HG03139 (cell line): ENCODE measurements at regions not wholly inside any gene's neighbourhood (a gene's known extent, or its start where the extent isn't known, plus 50 kb on each side); places are given as distances from the start of the nearest gene placed in this dataset.
"Not testable (repeated sequence)": the region's sequence is repeated elsewhere in the genome, so short reads cannot be mapped to it uniquely, and the experiment has no call there.

ENCODE experiments used
- ATAC-seq: cut with Tn5 transposase; IDR thresholded peaks from one replicate; pipeline ENCODE4 v1.9.1; 2021; ENCODE audit not compliant: unreplicated experiment

DNA sequence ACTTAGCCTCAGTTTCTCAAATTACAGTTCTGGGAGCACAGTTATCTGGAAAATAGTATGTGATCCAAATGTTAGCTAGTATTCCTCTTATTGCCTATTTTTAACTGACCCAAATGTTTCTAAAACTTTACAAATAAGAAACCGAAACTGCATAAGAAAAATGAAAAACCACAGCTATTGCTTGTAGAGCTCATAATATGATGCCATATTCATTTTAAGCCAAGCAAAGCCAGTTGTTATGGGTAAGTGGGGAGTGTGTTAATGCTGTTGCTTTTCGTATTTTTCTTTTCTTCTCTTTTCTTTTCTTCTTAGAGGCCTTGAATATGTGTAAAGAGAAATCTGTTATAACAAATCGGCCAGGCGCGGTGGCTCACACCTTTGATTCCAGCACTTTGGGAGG lies 447.4 kb upstream of the TUSC1 start:
- ATAC-seq = no peak

DNA sequence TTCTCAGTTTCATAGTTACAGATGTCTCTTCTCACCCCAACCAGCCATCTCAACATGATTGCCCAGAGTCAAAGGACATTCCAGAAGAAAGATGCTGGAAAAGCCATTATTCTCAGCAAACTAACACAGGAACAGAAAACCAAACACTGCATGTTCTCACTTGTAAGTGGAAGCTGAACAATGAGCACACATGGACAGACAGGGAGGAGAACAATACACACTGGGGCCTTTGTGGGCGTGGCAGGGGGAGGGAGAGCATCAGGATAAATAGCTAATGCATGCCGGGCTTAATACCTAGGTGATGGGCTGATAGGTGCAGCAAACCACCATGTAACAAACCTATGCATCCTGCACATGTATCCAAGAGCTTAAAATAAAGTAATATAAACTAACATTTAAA lies 437.8 kb upstream of the TUSC1 start:
- not testable (repeated sequence) for ATAC-seq

DNA sequence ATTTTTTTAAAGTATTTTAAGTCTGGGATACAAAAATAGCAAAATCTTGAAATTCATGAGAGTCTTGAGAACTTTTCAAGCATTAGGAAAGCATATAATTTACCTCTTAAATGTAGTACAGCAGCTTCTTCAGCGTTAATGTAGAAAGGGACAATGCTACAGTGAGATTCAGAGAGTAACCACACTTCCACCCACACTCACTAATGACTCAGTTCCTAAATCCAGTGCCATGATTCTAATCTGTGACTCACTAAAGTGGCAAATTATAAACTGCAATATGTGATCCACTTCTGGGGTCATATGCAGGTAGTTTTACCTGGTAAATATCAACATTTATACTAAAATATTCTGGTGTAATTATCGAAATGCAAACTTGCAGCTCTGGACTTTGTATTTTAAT lies 434.5 kb upstream of the TUSC1 start:
- no peak for ATAC-seq

DNA sequence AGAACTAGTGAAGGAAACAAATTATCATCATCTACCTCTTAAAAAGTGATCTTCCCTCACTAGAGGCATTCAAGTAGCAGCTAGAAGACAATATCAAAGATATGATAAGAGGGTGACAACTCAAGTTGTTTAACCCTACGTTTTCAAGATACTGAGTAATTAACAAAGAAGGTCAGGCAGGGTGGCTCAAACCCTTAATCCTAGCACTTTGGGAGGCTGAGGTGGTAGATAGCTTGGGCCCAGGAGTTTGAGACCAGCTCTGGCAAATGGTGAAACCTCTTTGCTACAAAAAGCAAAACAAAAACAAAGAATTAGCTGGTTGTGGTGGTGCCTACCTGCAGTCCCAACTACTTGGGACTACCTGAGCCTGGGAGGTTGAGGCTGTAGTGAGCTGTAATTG lies 408.2 kb upstream of the TUSC1 start:
- ATAC-seq = no peak

DNA sequence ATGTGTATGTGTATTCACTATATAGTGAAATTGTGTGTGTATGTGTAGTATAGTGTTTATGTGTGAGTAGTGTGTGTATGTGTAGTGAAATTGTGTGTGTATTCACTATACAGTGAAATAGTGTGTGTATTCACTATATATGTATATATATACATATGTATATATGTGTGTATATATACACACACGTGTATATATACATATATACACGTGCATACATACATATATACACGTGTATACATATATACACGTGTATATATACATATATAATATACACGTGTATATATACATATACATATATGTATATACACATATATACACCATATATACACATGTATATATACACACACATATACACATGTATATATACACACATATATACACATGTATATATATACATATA lies 403.6 kb upstream of the TUSC1 start:
- ATAC-seq = no peak

DNA sequence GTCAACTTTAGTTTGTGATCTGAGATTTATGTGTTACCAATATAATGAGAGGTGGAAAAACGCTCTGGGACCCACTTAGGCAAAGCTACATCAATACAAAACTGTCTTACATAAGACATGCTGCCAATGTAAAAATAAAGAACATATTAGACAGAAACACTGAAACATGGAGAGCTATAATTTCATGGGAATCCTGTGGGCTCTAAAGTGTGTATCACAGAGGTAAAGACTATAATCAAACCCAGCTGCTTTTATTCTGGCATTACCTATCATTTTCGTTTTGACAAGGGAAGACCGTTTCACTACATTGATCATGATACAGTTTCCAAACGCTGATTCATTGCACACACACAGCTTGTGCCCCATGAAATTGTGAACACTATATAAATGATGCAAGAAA lies 400.5 kb upstream of the TUSC1 start:
- no peak for ATAC-seq

DNA sequence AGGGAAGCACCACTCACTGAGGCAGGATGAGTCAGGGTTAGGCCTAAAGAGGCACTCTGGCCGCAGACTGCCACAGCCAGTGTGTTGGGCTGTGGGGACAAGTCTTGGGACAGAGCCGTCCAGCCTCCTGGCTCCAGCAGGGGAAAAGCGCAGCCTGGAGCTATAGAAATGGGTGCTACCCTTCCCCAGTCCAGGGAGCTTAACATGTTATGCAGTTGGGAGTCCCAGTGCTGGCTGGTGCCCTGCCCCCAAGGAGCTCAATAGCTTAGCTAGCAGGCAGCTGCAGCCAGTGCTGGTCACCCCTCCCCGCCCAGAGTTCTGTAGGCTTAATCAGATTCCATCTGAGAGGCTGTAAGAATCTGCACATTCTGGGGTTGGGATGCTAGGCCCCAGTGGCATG lies 399.6 kb upstream of the TUSC1 start:
- no peak for ATAC-seq

DNA sequence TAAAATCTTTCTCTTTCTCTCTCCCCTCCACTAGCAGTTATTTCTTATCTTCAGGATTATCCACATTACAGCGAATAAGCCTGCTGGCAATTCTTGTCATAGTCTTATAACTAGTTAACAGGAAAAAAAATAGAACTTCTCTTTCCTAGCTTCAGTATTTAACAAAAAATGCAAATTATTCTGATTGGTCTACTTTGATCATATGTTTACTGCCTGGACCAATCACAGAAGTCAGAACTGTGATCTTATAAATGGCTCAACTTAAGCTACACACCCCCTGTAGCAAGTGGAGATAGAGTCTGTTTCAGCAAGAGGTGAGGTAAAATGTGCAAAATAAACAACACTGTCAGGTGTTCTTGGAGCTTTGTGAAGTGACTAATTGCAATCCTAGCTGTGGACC lies 389.4 kb upstream of the TUSC1 start:
- no peak for ATAC-seq

DNA sequence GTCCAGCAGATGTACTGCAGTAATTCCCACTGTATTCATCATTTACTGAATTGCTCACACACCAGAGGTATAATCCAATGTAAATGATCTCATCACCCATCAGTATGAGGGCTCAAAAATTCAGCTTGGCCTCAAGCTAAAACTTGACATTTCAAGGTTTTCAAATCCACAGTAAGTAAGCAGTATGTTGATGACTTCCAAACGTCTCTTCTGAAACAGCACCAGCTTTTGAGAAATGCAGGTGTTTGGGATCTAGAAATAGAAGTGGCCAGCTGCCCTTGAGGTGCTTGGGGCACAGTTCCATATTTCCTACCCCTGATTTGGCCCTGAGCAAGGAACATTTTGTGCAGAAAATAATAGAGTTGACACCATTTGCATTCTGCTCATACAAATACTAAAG lies 388.0 kb upstream of the TUSC1 start:
- no peak for ATAC-seq

DNA sequence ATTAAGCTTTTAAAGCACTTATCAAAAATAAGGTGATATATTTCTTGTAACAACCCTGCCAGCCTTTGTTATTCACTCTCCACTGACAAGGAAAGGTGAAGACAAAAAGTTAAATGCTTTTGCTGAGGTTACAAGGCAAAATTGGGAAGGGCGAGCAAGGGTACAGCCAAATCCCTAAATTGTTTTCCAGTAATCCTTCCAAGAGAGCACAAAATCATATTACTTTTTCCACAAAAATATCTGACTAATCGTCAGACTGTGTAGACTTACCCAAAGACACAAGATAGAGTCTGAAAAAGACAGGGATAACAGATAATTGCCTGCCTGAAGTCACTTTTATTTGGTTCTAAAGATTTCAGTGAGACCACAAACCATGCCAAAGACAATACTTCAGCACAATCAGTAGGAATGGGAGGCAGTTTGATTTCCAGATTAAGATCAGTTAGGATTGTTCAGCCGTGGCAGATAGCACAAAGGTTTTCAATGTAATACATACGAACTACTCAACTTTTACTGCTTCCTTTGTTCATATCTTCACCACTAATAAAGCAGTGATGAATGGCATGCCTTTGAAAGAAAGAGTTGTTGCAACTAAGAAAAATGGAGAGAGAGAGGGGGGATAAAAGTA lies 383.8 kb upstream of the TUSC1 start:
- ATAC-seq = no peak

DNA sequence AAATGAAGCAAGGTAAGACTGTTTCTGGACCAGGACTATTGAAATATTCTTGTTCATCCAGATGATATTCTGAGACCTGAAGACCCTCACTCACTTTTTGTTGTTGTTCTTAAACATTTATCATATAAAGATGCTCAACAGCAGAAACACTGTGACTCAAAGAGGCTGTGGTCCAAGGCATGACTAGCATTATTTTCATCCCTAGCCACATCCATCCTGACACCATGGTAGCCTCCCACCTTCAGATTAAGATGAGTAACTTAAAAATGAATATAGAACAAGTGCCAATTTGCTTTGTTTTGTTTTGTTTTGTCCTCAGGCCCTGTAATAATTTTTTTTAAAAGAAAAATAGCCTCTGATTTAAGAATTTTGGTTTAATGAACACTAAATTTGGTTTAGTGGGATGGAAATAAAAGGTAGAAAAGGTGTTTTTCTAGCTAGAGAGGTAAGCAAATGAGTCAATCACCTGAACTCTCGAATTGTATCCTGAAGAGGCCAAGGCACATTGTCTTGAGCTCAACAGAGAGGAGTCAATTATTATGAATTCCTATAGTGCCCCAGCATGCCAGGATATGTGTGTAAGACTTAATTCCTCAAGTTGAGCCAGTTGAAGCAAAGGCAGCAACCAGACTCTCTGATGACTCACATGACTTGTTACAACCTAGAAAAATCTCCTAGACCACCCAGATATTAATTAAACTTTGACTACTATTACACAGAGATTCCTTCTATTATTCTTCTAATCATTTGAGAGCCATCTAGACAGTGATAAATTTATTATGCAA lies 380.1 kb upstream of the TUSC1 start:
- ATAC-seq = no peak

DNA sequence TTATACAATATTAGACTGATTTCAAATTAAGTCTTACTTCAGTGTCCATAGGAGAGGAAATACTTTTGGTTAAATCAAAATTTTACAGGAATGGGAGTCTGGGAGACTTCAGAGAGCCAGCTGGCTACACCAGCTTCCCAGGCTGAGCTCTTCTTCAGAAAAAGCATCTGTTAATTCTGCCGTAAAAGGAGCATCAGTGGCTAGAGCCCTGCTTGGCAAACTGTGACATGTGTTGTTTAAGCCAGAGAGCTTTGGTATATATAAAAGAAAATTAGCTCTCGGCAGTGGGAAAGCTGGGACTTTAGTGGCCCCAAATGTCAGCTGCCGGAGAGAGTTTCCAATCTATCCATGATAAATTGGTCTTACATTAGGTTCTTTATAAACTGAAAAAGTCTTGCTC lies 378.8 kb upstream of the TUSC1 start:
- no peak for ATAC-seq

DNA sequence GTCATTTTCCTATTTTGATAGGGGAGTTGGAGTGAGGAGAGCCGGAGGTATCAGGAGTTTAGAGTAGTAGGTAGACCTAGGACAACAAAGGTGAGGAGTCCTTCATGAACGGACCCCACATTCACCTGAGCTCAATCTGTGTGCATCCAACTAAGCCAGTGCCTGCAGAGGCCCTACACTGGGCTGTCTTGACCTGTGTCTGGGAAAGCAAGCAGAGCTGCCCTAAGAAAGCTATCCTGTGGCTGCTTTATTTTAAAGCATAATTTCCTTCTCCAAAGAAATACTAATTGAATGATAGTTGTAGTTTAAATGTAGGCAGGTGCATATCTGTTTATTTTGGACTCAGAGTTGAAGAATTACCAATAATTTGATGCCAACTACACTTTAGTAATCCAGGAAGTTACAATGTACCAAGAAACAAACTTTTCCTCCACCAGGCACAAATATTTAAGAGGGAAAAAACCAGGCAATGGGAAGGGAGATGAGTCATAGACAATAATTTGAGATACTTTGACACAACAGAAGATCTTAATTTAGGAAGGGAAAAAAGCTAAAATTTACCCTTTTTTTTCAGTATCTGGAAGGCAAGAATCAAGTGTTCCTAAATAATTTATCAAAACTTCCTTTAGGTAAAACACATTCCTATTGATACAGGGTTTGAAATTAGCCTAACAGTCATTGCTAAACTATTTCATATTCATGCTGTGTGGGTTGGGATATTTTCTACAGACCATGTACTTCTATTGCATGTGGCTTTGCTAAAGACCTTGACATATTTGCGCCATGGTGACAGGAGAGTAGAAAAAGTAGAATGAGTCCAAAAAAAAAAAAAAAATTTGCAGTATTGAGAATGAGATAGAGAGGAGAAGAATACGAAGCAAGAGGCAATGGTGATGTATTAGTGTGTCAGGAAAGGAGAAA lies 376.6 kb upstream of the TUSC1 start:
- ATAC-seq = no peak

DNA sequence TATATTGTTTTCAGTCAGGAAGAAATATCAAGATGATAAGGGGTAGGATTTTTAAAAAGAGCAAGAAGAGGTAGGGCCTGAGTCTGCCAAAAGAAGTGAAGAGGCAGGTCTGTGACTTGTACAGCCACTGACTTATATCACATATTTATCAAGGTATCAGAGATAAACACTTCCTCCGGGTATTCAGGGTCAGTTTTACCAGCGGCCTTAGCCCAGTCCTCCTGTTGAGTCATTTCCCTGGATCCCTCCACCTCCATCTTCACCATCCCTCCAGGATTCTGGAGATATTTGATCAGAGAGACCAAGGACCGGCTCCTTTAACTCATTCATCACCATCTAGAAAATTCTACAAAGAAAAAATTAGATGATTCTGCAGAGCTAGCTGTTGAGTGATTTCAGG lies 375.7 kb upstream of the TUSC1 start:
- no peak for ATAC-seq

DNA sequence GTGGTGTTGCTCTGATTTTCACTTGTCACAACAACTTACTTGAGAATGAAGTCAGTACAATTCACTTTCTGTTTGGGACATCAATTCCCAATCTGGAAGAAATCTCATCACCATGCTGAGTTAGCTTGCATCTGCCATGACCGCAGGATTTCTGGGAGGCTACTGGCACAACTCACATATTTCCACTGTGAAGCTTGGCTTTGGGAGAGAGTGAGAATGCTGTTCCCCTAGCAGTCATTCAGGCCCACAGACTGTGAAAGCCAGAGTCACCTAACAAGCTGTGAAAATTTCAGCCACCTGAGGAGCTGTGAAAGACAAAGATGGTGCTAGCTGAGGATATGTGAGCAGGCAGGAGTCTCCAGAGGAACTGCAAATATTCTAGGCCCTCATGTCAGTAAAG lies 365.2 kb upstream of the TUSC1 start:
- ATAC-seq = no peak

DNA sequence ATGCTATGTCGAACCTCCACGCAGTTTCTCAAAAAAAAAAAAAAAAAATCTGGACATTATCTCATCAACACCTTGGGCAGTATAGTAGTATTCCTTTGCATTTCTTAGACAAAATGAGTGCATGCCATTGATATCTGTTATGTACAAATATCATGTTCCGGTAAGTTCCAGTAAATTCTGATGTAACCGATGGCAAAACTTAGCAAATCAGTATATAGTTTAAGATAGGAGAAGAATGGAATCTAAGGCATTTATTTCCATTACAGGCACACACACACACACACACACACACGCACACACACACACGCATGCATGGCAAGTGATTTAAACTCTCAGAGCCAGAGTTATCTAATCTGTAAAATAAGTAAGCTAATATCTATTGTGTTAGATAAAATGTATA lies 356.5 kb upstream of the TUSC1 start:
- ATAC-seq = no peak

DNA sequence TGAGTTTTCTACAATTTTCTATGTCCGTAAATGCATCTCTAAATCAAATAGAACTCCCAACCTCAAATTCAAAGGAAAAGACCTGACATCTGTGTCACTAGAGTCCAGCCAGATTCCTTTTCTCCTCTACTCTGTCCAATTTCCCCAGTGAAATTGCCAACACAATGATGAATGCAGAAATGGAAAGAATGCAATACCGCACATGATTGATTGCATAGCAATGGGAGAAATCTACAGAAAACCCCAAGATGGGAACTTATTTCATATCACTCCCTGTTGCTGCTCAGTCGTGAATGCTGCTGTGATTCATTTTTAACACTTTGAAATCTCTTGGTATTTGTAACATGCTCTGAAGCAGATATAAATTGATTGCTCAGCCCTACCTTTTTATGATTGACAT lies 355.1 kb upstream of the TUSC1 start:
- no peak for ATAC-seq

DNA sequence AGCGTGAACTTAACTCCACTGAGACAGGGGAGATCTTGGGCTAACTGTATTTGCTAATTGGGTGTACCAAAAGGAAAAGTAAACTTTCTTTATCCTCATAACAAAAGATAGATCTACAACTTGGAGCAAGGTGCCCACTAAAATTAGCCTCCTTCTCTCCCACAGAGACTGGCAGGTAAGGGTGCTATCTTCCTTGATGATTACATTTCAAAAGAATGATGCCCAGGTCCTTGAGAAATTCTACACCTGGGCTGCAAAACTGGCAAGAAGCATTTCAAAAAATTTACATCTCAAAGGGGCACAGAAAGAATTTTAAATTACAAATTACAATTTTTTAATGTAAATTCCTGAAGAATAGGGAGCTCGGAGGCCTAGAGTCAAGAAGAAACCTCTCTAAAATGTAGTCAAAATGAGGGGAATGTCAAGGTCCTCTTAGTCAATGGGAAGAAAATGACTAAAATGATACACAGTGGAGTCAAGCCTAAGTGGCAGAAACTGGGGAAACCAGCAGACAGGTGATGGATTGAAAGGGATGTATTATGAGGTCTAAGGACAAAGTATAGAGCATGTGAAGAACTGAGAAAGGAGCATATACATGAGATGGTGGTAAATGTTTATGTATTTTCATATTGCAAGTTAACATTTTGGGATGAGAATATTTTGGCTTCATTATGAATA lies 348.3 kb upstream of the TUSC1 start:
- no peak for ATAC-seq

DNA sequence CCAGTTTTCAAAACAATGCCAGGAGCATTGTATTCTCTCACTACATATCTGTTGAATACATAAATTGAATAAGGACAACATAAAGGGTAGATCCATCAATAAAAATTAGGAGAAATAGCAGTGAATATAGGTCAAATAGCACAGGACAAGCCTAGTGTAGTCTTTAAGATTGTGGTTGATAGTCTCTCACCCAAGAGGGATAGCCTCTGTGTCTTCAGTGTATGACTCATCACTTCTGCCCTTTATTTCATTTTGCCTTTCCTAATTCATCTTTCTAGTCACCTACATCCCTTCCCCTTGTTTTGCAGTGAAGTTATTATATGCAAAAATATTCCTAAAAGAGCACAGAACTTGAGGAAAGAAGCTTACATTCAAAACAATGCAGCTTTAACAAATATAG lies 335.0 kb upstream of the TUSC1 start:
- ATAC-seq = no peak

DNA sequence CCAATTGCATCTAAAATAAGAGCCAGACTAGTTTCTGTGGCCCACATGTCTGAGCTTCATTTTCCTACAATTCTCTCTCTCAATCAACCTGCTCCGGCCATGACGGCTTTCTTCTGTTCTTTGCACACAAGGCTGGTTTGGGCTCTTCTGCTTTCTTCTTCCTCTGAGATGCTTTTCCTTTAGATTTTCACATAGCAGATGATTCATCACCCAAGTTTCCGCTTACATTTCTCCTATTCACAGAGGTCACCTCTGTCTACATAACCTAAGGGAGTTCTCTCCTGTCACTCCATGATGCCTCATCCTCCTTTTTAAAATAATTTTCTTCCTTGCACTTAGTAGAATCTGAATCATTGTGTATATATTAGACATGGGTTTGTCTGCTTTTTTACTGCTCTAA lies 334.6 kb upstream of the TUSC1 start:
- no peak for ATAC-seq

DNA sequence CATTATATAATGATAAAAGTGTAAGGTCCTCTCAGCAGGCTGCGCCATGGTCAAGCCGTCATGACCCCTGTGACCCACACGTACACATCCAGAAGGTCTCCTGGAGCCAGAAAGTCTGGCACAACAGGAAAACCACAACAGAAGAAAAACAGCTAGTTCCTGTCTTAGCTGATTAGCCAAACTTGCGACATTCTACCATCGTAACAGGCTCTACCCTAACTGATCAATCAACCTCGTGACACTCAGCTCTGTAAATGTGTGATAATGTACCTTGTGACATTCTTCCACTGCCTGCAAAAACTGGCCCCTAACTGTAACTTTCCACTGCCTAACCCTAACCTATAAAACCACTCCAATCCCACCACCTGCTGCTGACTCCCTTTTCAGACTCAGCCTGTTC lies 316.4 kb upstream of the TUSC1 start:
- no peak for ATAC-seq
